CD8-positive, alpha-beta memory T cell (primary cell): ENCODE measurements at regions not wholly inside any gene's neighbourhood (a gene's known extent, or its start where the extent isn't known, plus 50 kb on each side); places are given as distances from the start of the nearest gene placed in this dataset.

Experiments used
- CTCF ChIA-PET: fragments of 350-600 bp; sonication (Branson Sonifier 250); formaldehyde crosslinking; loops from one replicate; lab custom pipeline; 2021; ENCODE audit warnings: antibody characterized with exemption; lab: Charles Lee
- POLR2A ChIA-PET: fragments of 350-600 bp; sonication (Branson Sonifier 250); formaldehyde crosslinking; loops from one replicate; lab custom pipeline; 2021; ENCODE audit warnings: antibody characterized with exemption; lab: Charles Lee
- DNase-seq, 5 donors: peaks; one replicate each; pipeline versions ENCODE4 v3.0.0 to v3.0.0-alpha.2; 2020 to 2022; ENCODE audit warnings: mixed read lengths in 1 of 5
- H3K27ac ChIP-seq: one replicate; pipeline ENCODE4 v1.7.0; 2013; ENCODE audit warnings: low read depth, mild to moderate bottlenecking, low read length, moderate library complexity
- H3K27me3 ChIP-seq: 2 replicates; pipeline ENCODE4 v1.7.0; 2013; ENCODE audit warnings: low read length, mild to moderate bottlenecking; ENCODE audit not compliant: insufficient read depth, poor library complexity, severe bottlenecking
- H3K36me3 ChIP-seq: 2 replicates; pipeline ENCODE4 v1.7.0; 2013; ENCODE audit warnings: mild to moderate bottlenecking, low read length, moderate library complexity; ENCODE audit not compliant: insufficient read depth
- H3K4me1 ChIP-seq: 2 replicates; pipeline ENCODE4 v1.7.0; 2013; ENCODE audit warnings: mild to moderate bottlenecking, low read length, moderate library complexity; ENCODE audit not compliant: insufficient read depth
- H3K4me3 ChIP-seq: 2 replicates; pipeline ENCODE4 v1.7.0; 2013; ENCODE audit warnings: mild to moderate bottlenecking, low read length
- H3K9me3 ChIP-seq: 2 replicates; pipeline ENCODE4 v1.7.0; 2013; ENCODE audit warnings: mild to moderate bottlenecking, low read length
- H3K27ac Mint-ChIP-seq, 8 donors: one replicate each; pipeline ENCODE4 v1.8.0; 2020 to 2021; ENCODE audit warnings: mixed read lengths in 8 of 8, mild to moderate bottlenecking in 6 of 8, inconsistent platforms in 3 of 8, moderate library complexity in 3 of 8
- H3K27me3 Mint-ChIP-seq, 2 donors: one replicate each; pipeline ENCODE4 v1.8.0; 2020 to 2021; ENCODE audit warnings: mixed read lengths in 2 of 2, mild to moderate bottlenecking in 1 of 2, moderate library complexity in 1 of 2
- H3K36me3 Mint-ChIP-seq, 3 donors: one replicate each; pipeline ENCODE4 v1.8.0; 2020 to 2021; ENCODE audit warnings: mixed read lengths in 3 of 3, inconsistent platforms in 1 of 3, mild to moderate bottlenecking in 1 of 3
- H3K4me1 Mint-ChIP-seq, 3 donors: one replicate each; pipeline ENCODE4 v1.8.0; 2020 to 2021; ENCODE audit warnings: mixed read lengths in 3 of 3, inconsistent platforms in 1 of 3, mild to moderate bottlenecking in 1 of 3
- H3K4me3 Mint-ChIP-seq, 7 donors: one replicate each; pipeline ENCODE4 v1.8.0; 2020 to 2021; ENCODE audit warnings: mixed read lengths in 7 of 7, mild to moderate bottlenecking in 6 of 7, moderate library complexity in 4 of 7, inconsistent platforms in 2 of 7
- H3K9me3 Mint-ChIP-seq, 5 donors: one replicate each; pipeline ENCODE4 v1.8.0; 2020 to 2022; ENCODE audit warnings: mixed read lengths in 5 of 5, mild to moderate bottlenecking in 3 of 5, moderate library complexity in 2 of 5, inconsistent platforms in 1 of 5

GRCh38 chr2:117086174-117086942 is 728.1 kb upstream of the DDX18 start:
- H3K4me1 ChIP-seq: no peaks in the 10 kb centered on the region
- H3K4me3 ChIP-seq: no peak overlapping the region
- DNase-seq: no peak
- H3K27ac ChIP-seq: no peak overlapping the region
- H3K27me3 ChIP-seq: no peaks in the 10 kb centered on the region
- Mint-ChIP-seq H3K4me3 (no peak overlapping the region), H3K27me3 (peaks cover 0 to 1% of the 10 kb centered on the region in 2 donors), H3K36me3 (no peaks in the 10 kb centered on the region), H3K27ac (no peak overlapping the region), H3K9me3 (peaks cover 0 to 18% (median 5%) of the 10 kb centered on the region in 5 donors), H3K4me1 (no peaks in the 10 kb centered on the region)
- CTCF ChIA-PET: no interaction called here
- POLR2A ChIA-PET: no interaction called here
- no peaks in the 10 kb centered on the region for H3K9me3 ChIP-seq
- no peaks in the 10 kb centered on the region for H3K36me3 ChIP-seq

- DNase-seq: no peak
- CTCF ChIA-PET: no interaction called here
- Histone ChIP-seq H3K27ac (no peak overlapping the region), H3K4me3 (no peak overlapping the region), H3K4me1 (no peaks in the 10 kb centered on the region), H3K27me3 (no peaks in the 10 kb centered on the region), H3K9me3 (no peaks in the 10 kb centered on the region), H3K36me3 (no peaks in the 10 kb centered on the region)
- Mint-ChIP-seq H3K4me1 (no peaks in the 10 kb centered on the region), H3K27me3 (peaks cover 0 to 1% of the 10 kb centered on the region in 2 donors), H3K27ac (no peak overlapping the region), H3K36me3 (no peaks in the 10 kb centered on the region), H3K9me3 (peaks cover 0 to 18% (median 5%) of the 10 kb centered on the region in 5 donors), H3K4me3 (no peak overlapping the region)
- POLR2A ChIA-PET: no interaction called here
Measured at GRCh38 chr2:117086943-117087250, 727.6 kb upstream of the DDX18 start.

- Mint-ChIP-seq H3K27me3 (no peaks in the 10 kb centered on the region), H3K36me3 (no peaks in the 10 kb centered on the region), H3K27ac (no peak overlapping the region), H3K4me3 (no peak overlapping the region), H3K4me1 (no peaks in the 10 kb centered on the region), H3K9me3 (peaks cover 0 to 18% (median 5%) of the 10 kb centered on the region in 5 donors)
- Histone ChIP-seq H3K4me1 (no peaks in the 10 kb centered on the region), H3K27ac (no peak overlapping the region), H3K27me3 (no peaks in the 10 kb centered on the region), H3K4me3 (no peak overlapping the region), H3K9me3 (no peaks in the 10 kb centered on the region), H3K36me3 (no peaks in the 10 kb centered on the region)
- no peak for DNase-seq
- ChIA-PET CTCF (no interaction called here), POLR2A (no interaction called here)
Measured at GRCh38 chr2:117087535-117088291, 726.8 kb upstream of the DDX18 start.

GRCh38 chr2:117091041-117091837 is 723.3 kb upstream of the DDX18 start:
- Mint-ChIP-seq H3K4me3 (no peak overlapping the region), H3K27me3 (no peaks in the 10 kb centered on the region), H3K36me3 (no peaks in the 10 kb centered on the region), H3K9me3 (peaks cover 0 to 21% (median 3%) of the 10 kb centered on the region in 5 donors), H3K27ac (no peak overlapping the region), H3K4me1 (no peaks in the 10 kb centered on the region)
- Histone ChIP-seq H3K27me3 (no peaks in the 10 kb centered on the region), H3K4me1 (no peaks in the 10 kb centered on the region), H3K27ac (no peak overlapping the region), H3K9me3 (no peaks in the 10 kb centered on the region), H3K36me3 (no peaks in the 10 kb centered on the region), H3K4me3 (no peak overlapping the region)
- DNase-seq: no peak
- POLR2A ChIA-PET: no interaction called here
- CTCF ChIA-PET: no interaction called here

- no peaks in the 10 kb centered on the region for H3K36me3 Mint-ChIP-seq
- no peak for DNase-seq
- ChIA-PET POLR2A (no interaction called here), CTCF (no interaction called here)
- H3K4me3 Mint-ChIP-seq: no peak overlapping the region
- Histone ChIP-seq H3K9me3 (no peaks in the 10 kb centered on the region), H3K4me3 (no peak overlapping the region), H3K27me3 (no peaks in the 10 kb centered on the region), H3K36me3 (no peaks in the 10 kb centered on the region), H3K4me1 (no peaks in the 10 kb centered on the region), H3K27ac (no peak overlapping the region)
- H3K4me1 Mint-ChIP-seq: no peaks in the 10 kb centered on the region
- H3K9me3 Mint-ChIP-seq: peaks cover 2 to 25% (median 8%) of the 10 kb centered on the region in 5 donors
- H3K27me3 Mint-ChIP-seq: no peaks in the 10 kb centered on the region
- H3K27ac Mint-ChIP-seq: no peak overlapping the region
Measured at GRCh38 chr2:117101613-117102012, 712.9 kb upstream of the DDX18 start.

- Mint-ChIP-seq H3K36me3 (no peaks in the 10 kb centered on the region), H3K4me3 (no peak overlapping the region), H3K27me3 (no peaks in the 10 kb centered on the region), H3K9me3 (peaks cover 13 to 39% (median 20%) of the 10 kb centered on the region in 5 donors), H3K4me1 (no peaks in the 10 kb centered on the region), H3K27ac (no peak overlapping the region)
- Histone ChIP-seq H3K36me3 (no peaks in the 10 kb centered on the region), H3K4me3 (no peak overlapping the region), H3K9me3 (no peaks in the 10 kb centered on the region), H3K4me1 (no peaks in the 10 kb centered on the region), H3K27ac (no peak overlapping the region), H3K27me3 (no peaks in the 10 kb centered on the region)
- ChIA-PET CTCF (no interaction called here), POLR2A (no interaction called here)
- DNase-seq: no peak
Measured at GRCh38 chr2:117108741-117109267, 705.7 kb upstream of the DDX18 start.

GRCh38 chr2:117118994-117119393 is 695.5 kb upstream of the DDX18 start:
- no peaks in the 10 kb centered on the region for H3K4me1 Mint-ChIP-seq
- ChIA-PET CTCF (no interaction called here), POLR2A (no interaction called here)
- H3K4me3 Mint-ChIP-seq: no peak overlapping the region
- H3K27me3 ChIP-seq: no peaks in the 10 kb centered on the region
- H3K36me3 Mint-ChIP-seq: no peaks in the 10 kb centered on the region
- H3K9me3 ChIP-seq: no peaks in the 10 kb centered on the region
- DNase-seq: no peak
- H3K4me3 ChIP-seq: no peak overlapping the region
- H3K27ac ChIP-seq: no peak overlapping the region
- H3K9me3 Mint-ChIP-seq: peaks cover 0 to 26% (median 4%) of the 10 kb centered on the region in 5 donors
- H3K27me3 Mint-ChIP-seq: no peaks in the 10 kb centered on the region
- no peaks in the 10 kb centered on the region for H3K36me3 ChIP-seq
- no peak overlapping the region for H3K27ac Mint-ChIP-seq
- H3K4me1 ChIP-seq: no peaks in the 10 kb centered on the region

GRCh38 chr2:117123362-117123761 is 691.1 kb upstream of the DDX18 start:
- H3K27me3 ChIP-seq: no peaks in the 10 kb centered on the region
- Mint-ChIP-seq H3K27me3 (no peaks in the 10 kb centered on the region), H3K4me1 (no peaks in the 10 kb centered on the region), H3K4me3 (no peak overlapping the region), H3K9me3 (peaks cover 5 to 15% (median 6%) of the 10 kb centered on the region in 5 donors), H3K27ac (no peak overlapping the region), H3K36me3 (no peaks in the 10 kb centered on the region)
- no peaks in the 10 kb centered on the region for H3K36me3 ChIP-seq
- CTCF ChIA-PET: no interaction called here
- H3K4me3 ChIP-seq: no peak overlapping the region
- no peak overlapping the region for H3K27ac ChIP-seq
- DNase-seq: no peak
- POLR2A ChIA-PET: no interaction called here
- H3K9me3 ChIP-seq: no peaks in the 10 kb centered on the region
- no peaks in the 10 kb centered on the region for H3K4me1 ChIP-seq
